Neural progenitor cell (in vitro differentiated cells): ENCODE measurements at regions not wholly inside any gene's neighbourhood (a gene's known extent, or its start where the extent isn't known, plus 50 kb on each side); places are given as distances from the start of the nearest gene placed in this dataset.

ENCODE experiments used
- DNase-seq: peaks from one replicate; pipeline ENCODE4 v3.0.0-alpha.2; 2016; ENCODE audit warnings: low spot score
- H2AFZ ChIP-seq: fragments of 200-600 bp; sonication (generic); replicated peaks from 2 replicates; pipeline ENCODE4 v1.6.1; 2016; ENCODE audit warnings: antibody characterized with exemption
- H3F3A ChIP-seq: fragments of 200-600 bp; sonication (generic); 2 replicates; pipeline ENCODE4 v1.6.1; 2016; ENCODE audit warnings: antibody characterized with exemption, low read depth
- H3K27ac ChIP-seq: fragments of 200-600 bp; sonication (generic); 2 replicates; pipeline ENCODE4 v1.5.1; 2016; ENCODE audit warnings: mild to moderate bottlenecking
- H3K27me3 ChIP-seq: fragments of 200-600 bp; sonication (generic); 2 replicates; pipeline ENCODE4 v1.6.1; 2016; ENCODE audit warnings: mild to moderate bottlenecking, moderate library complexity
- H3K36me3 ChIP-seq: fragments of 200-600 bp; sonication (generic); 2 replicates; pipeline ENCODE4 v1.5.1; 2016
- H3K4me1 ChIP-seq: fragments of 200-600 bp; sonication (generic); 2 replicates; pipeline ENCODE4 v1.6.1; 2016; ENCODE audit warnings: mixed run types
- H3K4me2 ChIP-seq: fragments of 200-600 bp; sonication (generic); 2 replicates; pipeline ENCODE4 v1.6.1; 2016
- H3K4me3 ChIP-seq: fragments of 200-600 bp; sonication (generic); 2 replicates; pipeline ENCODE4 v1.5.1; 2016
- H3K79me2 ChIP-seq: fragments of 200-600 bp; sonication (generic); 2 replicates; pipeline ENCODE4 v1.6.1; 2016; ENCODE audit warnings: low read depth
- H3K9ac ChIP-seq: fragments of 200-600 bp; sonication (generic); 2 replicates; pipeline ENCODE4 v1.6.1; 2016
- H3K9me3 ChIP-seq: fragments of 200-600 bp; sonication (generic); 2 replicates; pipeline ENCODE4 v1.5.1; 2016; ENCODE audit warnings: low read depth
- H4K20me1 ChIP-seq: fragments of 200-600 bp; sonication (generic); 2 replicates; pipeline ENCODE4 v1.6.1; 2016; ENCODE audit warnings: low read depth
- H3K27ac Mint-ChIP-seq: 3 replicates; pipeline ENCODE4 v1.8.0; 2021; ENCODE audit warnings: mixed read lengths
- H3K27me3 Mint-ChIP-seq: 2 replicates; pipeline ENCODE4 v1.8.0; 2022; ENCODE audit warnings: low read depth, mild to moderate bottlenecking, inconsistent platforms, moderate library complexity, mixed read lengths; ENCODE audit not compliant: insufficient read depth
- H3K36me3 Mint-ChIP-seq: 3 replicates; pipeline ENCODE4 v1.8.0; 2021; ENCODE audit warnings: mixed read lengths
- H3K4me1 Mint-ChIP-seq: 3 replicates; pipeline ENCODE4 v1.8.0; 2021; ENCODE audit warnings: mixed read lengths
- H3K4me3 Mint-ChIP-seq: 3 replicates; pipeline ENCODE4 v1.8.0; 2021; ENCODE audit warnings: mild to moderate bottlenecking, moderate library complexity, mixed read lengths
- H3K9me3 Mint-ChIP-seq: 3 replicates; pipeline ENCODE4 v1.8.0; 2020; ENCODE audit warnings: mixed read lengths
- EZH2 ChIP-seq: fragments of 200-600 bp; sonication (generic); IDR thresholded peaks from 2 replicates; pipeline ENCODE4 v1.6.1; 2017; ENCODE audit warnings: antibody characterized with exemption, mild to moderate bottlenecking, moderate library complexity
- EZH2phosphoT487 ChIP-seq: fragments of 200-600 bp; sonication (generic); IDR thresholded peaks from 2 replicates; pipeline ENCODE4 v1.6.1; 2017; ENCODE audit warnings: antibody characterized with exemption
- TF ChIP-seq, protein P1 (sequence below): fragments of 200-600 bp; sonication (generic); IDR thresholded peaks from 2 replicates; pipeline ENCODE4 v1.5.1; 2017; ENCODE audit warnings: antibody characterized with exemption, mild to moderate bottlenecking

DNA sequence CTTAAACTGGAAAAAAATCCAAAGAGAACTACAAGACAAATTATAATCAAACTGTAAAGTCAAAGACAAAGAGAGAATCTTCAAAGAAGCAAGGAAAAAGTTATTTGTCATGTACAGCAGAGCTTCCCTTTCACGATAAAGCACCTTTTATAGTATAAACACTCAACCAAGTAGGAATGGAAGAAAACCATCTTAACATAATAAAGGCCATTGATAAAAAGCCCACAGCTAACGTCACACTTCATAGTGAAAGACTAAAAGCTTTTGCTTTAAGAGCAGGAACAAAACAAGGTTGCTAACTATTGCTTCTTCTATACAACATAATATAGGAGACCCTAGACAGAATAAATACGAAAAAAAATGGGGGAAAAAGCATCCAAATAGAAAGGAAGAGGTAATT, 595.7 kb upstream of the POU3F4 start:
- Mint-ChIP-seq H3K4me3 (no peak overlapping the region), H3K4me1 (no peaks in the 10 kb centered on the region), H3K27ac (no peak overlapping the region), H3K9me3 (no peaks in the 10 kb centered on the region), H3K27me3 (no peaks in the 10 kb centered on the region), H3K36me3 (no peaks in the 10 kb centered on the region)
- Histone ChIP-seq H3K4me2 (no peak overlapping the region), H3K27ac (no peak overlapping the region), H3K4me3 (no peak overlapping the region), H3F3A (no peaks in the 10 kb centered on the region), H3K36me3 (no peaks in the 10 kb centered on the region), H3K9ac (no peak overlapping the region), H3K27me3 (no peaks in the 10 kb centered on the region), H3K9me3 (peaks cover 10% of the 10 kb centered on the region), H3K79me2 (no peaks in the 10 kb centered on the region), H3K4me1 (no peaks in the 10 kb centered on the region), H4K20me1 (no peaks in the 10 kb centered on the region), H2AFZ (no peak overlapping the region)
- TF ChIP-seq, protein P1, sequence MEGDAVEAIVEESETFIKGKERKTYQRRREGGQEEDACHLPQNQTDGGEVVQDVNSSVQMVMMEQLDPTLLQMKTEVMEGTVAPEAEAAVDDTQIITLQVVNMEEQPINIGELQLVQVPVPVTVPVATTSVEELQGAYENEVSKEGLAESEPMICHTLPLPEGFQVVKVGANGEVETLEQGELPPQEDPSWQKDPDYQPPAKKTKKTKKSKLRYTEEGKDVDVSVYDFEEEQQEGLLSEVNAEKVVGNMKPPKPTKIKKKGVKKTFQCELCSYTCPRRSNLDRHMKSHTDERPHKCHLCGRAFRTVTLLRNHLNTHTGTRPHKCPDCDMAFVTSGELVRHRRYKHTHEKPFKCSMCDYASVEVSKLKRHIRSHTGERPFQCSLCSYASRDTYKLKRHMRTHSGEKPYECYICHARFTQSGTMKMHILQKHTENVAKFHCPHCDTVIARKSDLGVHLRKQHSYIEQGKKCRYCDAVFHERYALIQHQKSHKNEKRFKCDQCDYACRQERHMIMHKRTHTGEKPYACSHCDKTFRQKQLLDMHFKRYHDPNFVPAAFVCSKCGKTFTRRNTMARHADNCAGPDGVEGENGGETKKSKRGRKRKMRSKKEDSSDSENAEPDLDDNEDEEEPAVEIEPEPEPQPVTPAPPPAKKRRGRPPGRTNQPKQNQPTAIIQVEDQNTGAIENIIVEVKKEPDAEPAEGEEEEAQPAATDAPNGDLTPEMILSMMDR: no peak
- TF ChIP-seq EZH2: no peak
- no peak for TF ChIP-seq EZH2phosphoT487
- DNase-seq: no peak

DNA sequence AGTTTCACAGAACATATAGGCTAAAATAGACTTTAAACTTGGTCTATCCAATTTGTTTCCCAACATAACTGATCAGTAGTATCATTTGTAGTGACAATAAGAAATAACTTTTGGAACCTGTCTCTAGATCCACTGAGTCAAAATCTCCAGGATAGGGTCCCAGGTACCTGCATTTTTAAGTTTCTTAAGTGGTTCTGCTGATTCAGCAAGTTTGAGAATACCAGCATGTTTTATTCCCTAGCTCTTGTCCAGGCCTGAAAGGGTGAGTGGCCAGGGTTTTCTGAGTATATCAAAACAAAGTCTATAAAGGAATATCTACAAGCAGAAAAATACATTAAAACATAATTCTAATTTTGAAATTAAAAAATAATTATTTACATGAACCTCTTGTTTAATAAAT, 573.1 kb upstream of the POU3F4 start:
- Mint-ChIP-seq H3K36me3 (no peaks in the 10 kb centered on the region), H3K9me3 (no peaks in the 10 kb centered on the region)
- H3K36me3 ChIP-seq: no peaks in the 10 kb centered on the region

DNA sequence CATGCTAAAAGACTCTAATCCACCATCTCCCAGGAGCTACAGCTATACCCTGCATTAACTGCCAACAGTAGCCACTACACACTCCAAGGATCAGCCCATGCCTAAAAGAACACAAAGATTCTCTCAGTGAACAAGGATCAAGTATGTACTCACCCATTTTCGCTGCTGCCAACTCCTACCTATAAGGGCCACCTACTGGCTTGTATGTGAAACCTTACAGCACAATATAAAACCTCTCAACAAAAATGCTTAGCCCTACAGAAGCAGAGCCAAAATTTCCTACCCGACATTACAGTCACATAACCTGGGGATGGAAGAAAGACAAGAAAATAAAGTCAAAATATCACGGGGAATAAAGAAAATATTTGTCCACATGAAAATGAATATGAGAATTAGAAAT, 562.8 kb upstream of the POU3F4 start:
- H3K27ac ChIP-seq: no peak overlapping the region
- DNase-seq: no peak
- no peak overlapping the region for H3K9ac ChIP-seq
- H4K20me1 ChIP-seq: no peaks in the 10 kb centered on the region
- H3F3A ChIP-seq: no peaks in the 10 kb centered on the region
- Mint-ChIP-seq H3K27me3 (no peaks in the 10 kb centered on the region), H3K27ac (no peak overlapping the region), H3K9me3 (peaks cover 8% of the 10 kb centered on the region), H3K4me1 (no peaks in the 10 kb centered on the region), H3K36me3 (no peaks in the 10 kb centered on the region), H3K4me3 (no peak overlapping the region)
- no peak overlapping the region for H3K4me2 ChIP-seq
- H3K79me2 ChIP-seq: no peaks in the 10 kb centered on the region
- no peaks in the 10 kb centered on the region for H3K36me3 ChIP-seq
- no peaks in the 10 kb centered on the region for H3K27me3 ChIP-seq
- no peak overlapping the region for H2AFZ ChIP-seq
- peaks cover 8% of the 10 kb centered on the region for H3K9me3 ChIP-seq
- no peak for TF ChIP-seq EZH2
- TF ChIP-seq EZH2phosphoT487: no peak
- TF ChIP-seq, protein P1: no peak
- H3K4me3 ChIP-seq: no peak overlapping the region
- no peaks in the 10 kb centered on the region for H3K4me1 ChIP-seq

More for the DNA sequence above, 573.1 kb upstream of the POU3F4 start:
- H3F3A ChIP-seq: no peaks in the 10 kb centered on the region
- no peak overlapping the region for H3K4me3 ChIP-seq
- Mint-ChIP-seq H3K4me3 (no peak overlapping the region), H3K4me1 (no peaks in the 10 kb centered on the region), H3K27me3 (no peaks in the 10 kb centered on the region), H3K27ac (no peak overlapping the region)
- H3K27me3 ChIP-seq: no peaks in the 10 kb centered on the region
- H3K4me1 ChIP-seq: no peaks in the 10 kb centered on the region
- H3K9ac ChIP-seq: no peak overlapping the region
- no peaks in the 10 kb centered on the region for H4K20me1 ChIP-seq
- H3K27ac ChIP-seq: no peak overlapping the region
- no peaks in the 10 kb centered on the region for H3K9me3 ChIP-seq
- H3K4me2 ChIP-seq: no peak overlapping the region
- DNase-seq: no peak
- no peak overlapping the region for H2AFZ ChIP-seq
- TF ChIP-seq EZH2: no peak
- TF ChIP-seq EZH2phosphoT487: no peak
- TF ChIP-seq, protein P1: no peak
- H3K79me2 ChIP-seq: no peaks in the 10 kb centered on the region

DNA sequence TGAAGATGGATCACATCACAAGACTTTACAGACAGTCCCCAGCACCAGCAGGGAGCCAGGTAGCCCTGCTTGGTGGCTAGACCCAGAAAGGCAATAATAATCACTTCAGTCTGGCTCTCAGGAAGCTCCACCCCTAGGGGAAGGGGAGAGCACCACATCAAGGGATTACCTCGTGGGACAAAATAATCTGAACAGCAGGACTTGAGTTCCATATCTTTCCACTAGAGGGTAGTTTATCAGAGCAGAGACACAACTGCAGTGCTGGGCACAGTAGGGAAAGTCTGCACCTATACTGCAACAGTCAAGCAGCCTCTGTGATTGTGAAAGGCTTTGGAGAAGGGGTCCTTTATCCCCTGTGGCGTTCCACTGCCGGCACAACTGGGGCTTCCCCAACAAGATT, 547.0 kb upstream of the POU3F4 start:
- no peak overlapping the region for H3K4me3 Mint-ChIP-seq
- H4K20me1 ChIP-seq: no peaks in the 10 kb centered on the region

More for the DNA sequence above, 547.0 kb upstream of the POU3F4 start:
- Histone ChIP-seq H2AFZ (no peak overlapping the region), H3F3A (no peaks in the 10 kb centered on the region), H3K27me3 (no peaks in the 10 kb centered on the region), H3K36me3 (no peaks in the 10 kb centered on the region), H3K4me2 (no peak overlapping the region), H3K4me1 (no peaks in the 10 kb centered on the region), H3K79me2 (no peaks in the 10 kb centered on the region), H3K4me3 (no peak overlapping the region), H3K27ac (no peak overlapping the region), H3K9me3 (peaks cover 3% of the 10 kb centered on the region), H3K9ac (no peak overlapping the region)
- Mint-ChIP-seq H3K9me3 (peaks cover 3% of the 10 kb centered on the region), H3K4me1 (no peaks in the 10 kb centered on the region), H3K27me3 (peaks cover 2% of the 10 kb centered on the region), H3K27ac (no peak overlapping the region), H3K36me3 (no peaks in the 10 kb centered on the region)
- TF ChIP-seq, protein P1: peak; percentile 23
- no peak for TF ChIP-seq EZH2
- DNase-seq: peak; percentile 12
